ENCODE measurements at regions not wholly inside any gene's neighbourhood (a gene's known extent, or its start where the extent isn't known, plus 50 kb on each side); places are given as distances from the start of the nearest gene placed in this dataset.

GRCh38 chr9:129557192-129558036 lies 63.5 kb downstream of the C9orf50 start:
- peaks cover 0 to 9% of the 10 kb centered on the region in 2 donors for H3K4me1 ChIP-seq (ENCODE audit: control insufficient read depth in 1 of 2, low read depth in 2 of 2)
- no peak for DNase-seq (ENCODE audit: low spot score)
- no peak for TF ChIP-seq CTCF (IDR thresholded peaks at IDR 0.05)
- H3K4me3 ChIP-seq, result no peak overlapping the region
- H3K27ac ChIP-seq, result no peak overlapping the region
- H3K9me3 ChIP-seq, result no peaks in the 10 kb centered on the region
- H3K36me3 ChIP-seq, result no peaks in the 10 kb centered on the region
- ATAC-seq (ENCODE audit: insufficient number of reproducible peaks, low FRiP score, low read depth), result no peak
- no peaks in the 10 kb centered on the region for H3K27me3 ChIP-seq (replicated peaks; ENCODE audit: insufficient read depth)

GRCh38 chr9:129556491-129557191 lies 64.3 kb downstream of the C9orf50 start:
- no peaks in the 10 kb centered on the region for H3K9me3 ChIP-seq
- H3K27ac ChIP-seq, result no peak overlapping the region

GRCh38 chr9:129555512-129556215 lies 65.2 kb downstream of the C9orf50 start:
- DNase-seq (ENCODE audit: low spot score) (no peak), ATAC-seq (ENCODE audit: insufficient number of reproducible peaks, low FRiP score, low read depth) (no peak)
- no peak overlapping the region for H3K4me3 ChIP-seq
- TF ChIP-seq CTCF (IDR thresholded peaks at IDR 0.05), result no peak
- H3K36me3 ChIP-seq, result no peaks in the 10 kb centered on the region
- H3K27ac ChIP-seq, result no peak overlapping the region
- H3K27me3 ChIP-seq (replicated peaks; ENCODE audit: insufficient read depth), result no peaks in the 10 kb centered on the region
- no peaks in the 10 kb centered on the region for H3K9me3 ChIP-seq
- H3K4me1 ChIP-seq (ENCODE audit: control insufficient read depth in 1 of 2, low read depth in 2 of 2), result peaks cover 0 to 11% of the 10 kb centered on the region in 2 donors

More at GRCh38 chr9:129556491-129557191, 64.3 kb downstream of the C9orf50 start:
- Histone ChIP-seq H3K4me1 (ENCODE audit: control insufficient read depth in 1 of 2, low read depth in 2 of 2) (peaks cover 0 to 9% of the 10 kb centered on the region in 2 donors), H3K4me3 (no peak overlapping the region), H3K36me3 (no peaks in the 10 kb centered on the region), H3K27me3 (replicated peaks; ENCODE audit: insufficient read depth) (no peaks in the 10 kb centered on the region)
- no peak for DNase-seq (ENCODE audit: low spot score)
- no peak for TF ChIP-seq CTCF (IDR thresholded peaks at IDR 0.05)
- no peak for ATAC-seq (ENCODE audit: insufficient number of reproducible peaks, low FRiP score, low read depth)

- DNase-seq (ENCODE audit: low spot score) (no peak), ATAC-seq (ENCODE audit: insufficient number of reproducible peaks, low FRiP score, low read depth) (no peak)
- H3K36me3 ChIP-seq, result no peaks in the 10 kb centered on the region
- TF ChIP-seq CTCF (IDR thresholded peaks at IDR 0.05), result no peak
- no peaks in the 10 kb centered on the region for H3K27me3 ChIP-seq (replicated peaks; ENCODE audit: insufficient read depth)
- no peak overlapping the region for H3K4me3 ChIP-seq
- no peaks in the 10 kb centered on the region for H3K9me3 ChIP-seq
- peaks cover 4 to 18% of the 10 kb centered on the region in 2 donors for H3K4me1 ChIP-seq (ENCODE audit: control insufficient read depth in 1 of 2, low read depth in 2 of 2)
- no peak overlapping the region for H3K27ac ChIP-seq
Observed at GRCh38 chr9:129554649-129555048, 66.3 kb downstream of the C9orf50 start.

GRCh38 chr9:129553277-129553676 lies 67.6 kb downstream of the C9orf50 start:
- Histone ChIP-seq H3K27ac (no peak overlapping the region), H3K36me3 (no peaks in the 10 kb centered on the region), H3K4me3 (no peak overlapping the region), H3K4me1 (ENCODE audit: control insufficient read depth in 1 of 2, low read depth in 2 of 2) (peaks cover 12 to 32% of the 10 kb centered on the region in 2 donors), H3K9me3 (no peaks in the 10 kb centered on the region), H3K27me3 (replicated peaks; ENCODE audit: insufficient read depth) (no peaks in the 10 kb centered on the region)
- DNase-seq (ENCODE audit: low spot score) (no peak), ATAC-seq (ENCODE audit: insufficient number of reproducible peaks, low FRiP score, low read depth) (no peak)
- TF ChIP-seq CTCF (IDR thresholded peaks at IDR 0.05), result no peak
